ENCODE measurements at regions not wholly inside any gene's neighbourhood (a gene's known extent, or its start where the extent isn't known, plus 50 kb on each side); places are given as distances from the start of the nearest gene placed in this dataset.
"Not testable (repeated sequence)": the region's sequence is repeated elsewhere in the genome, so short reads cannot be mapped to it uniquely, and the experiment has no call there.

GRCh38 chr1:71298633-71299032, 217.8 kb upstream of the ZRANB2 start:
- DNase-seq: no peak
- Mint-ChIP-seq H3K27me3 (ENCODE audit: unreplicated experiment) (peaks cover 1% of the 10 kb centered on the region), H3K27ac (ENCODE audit: unreplicated experiment) (no peak overlapping the region), H3K36me3 (ENCODE audit: unreplicated experiment) (no peaks in the 10 kb centered on the region), H3K4me1 (ENCODE audit: low read depth, unreplicated experiment) (no peaks in the 10 kb centered on the region), H3K9me3 (ENCODE audit: unreplicated experiment) (no peaks in the 10 kb centered on the region), H3K4me3 (ENCODE audit: unreplicated experiment) (no peak overlapping the region)
- TF ChIP-seq CTCF (IDR thresholded peaks at IDR 0.05; ENCODE audit: partially characterized antibody, unreplicated experiment): no peak

DNA sequence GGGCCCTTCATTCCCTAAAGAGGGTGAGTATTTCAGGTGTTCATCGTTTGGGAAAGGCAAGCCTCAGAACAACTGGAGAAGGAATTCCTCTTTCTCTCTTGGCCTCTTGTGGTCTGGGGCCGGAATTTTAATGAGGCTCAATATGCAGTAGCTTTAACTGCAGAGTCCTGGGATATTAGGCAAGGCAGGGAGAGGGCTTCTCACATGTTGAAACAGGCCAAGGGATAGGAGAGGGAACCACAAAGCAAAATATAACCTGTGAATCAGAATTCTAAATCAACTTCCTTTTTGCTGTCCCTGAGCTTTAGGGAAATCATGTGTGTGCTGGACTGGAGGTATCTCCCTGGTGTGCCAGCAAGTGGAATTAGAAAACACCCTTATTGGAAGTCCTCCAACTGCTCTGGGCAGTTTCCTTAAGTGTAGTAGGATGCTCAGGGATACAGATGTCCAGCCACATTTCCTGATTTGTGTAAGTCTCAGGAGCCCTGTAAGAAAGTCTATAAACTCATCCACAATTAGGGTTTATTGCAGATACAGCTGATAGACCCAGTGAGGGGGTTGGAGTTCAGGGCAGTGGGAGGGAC, 215.8 kb upstream of the ZRANB2 start:
- Mint-ChIP-seq H3K4me3 (ENCODE audit: unreplicated experiment) (no peak overlapping the region), H3K27me3 (ENCODE audit: unreplicated experiment) (peaks cover 1% of the 10 kb centered on the region), H3K27ac (ENCODE audit: unreplicated experiment) (no peak overlapping the region), H3K4me1 (ENCODE audit: low read depth, unreplicated experiment) (no peaks in the 10 kb centered on the region), H3K36me3 (ENCODE audit: unreplicated experiment) (peaks cover 3% of the 10 kb centered on the region), H3K9me3 (ENCODE audit: unreplicated experiment) (no peaks in the 10 kb centered on the region)
- DNase-seq: no peak
- no peak for TF ChIP-seq CTCF (IDR thresholded peaks at IDR 0.05; ENCODE audit: partially characterized antibody, unreplicated experiment)

GRCh38 chr1:71295350-71295749, 214.5 kb upstream of the ZRANB2 start:
- DNase-seq: no peak
- Mint-ChIP-seq H3K4me1 (ENCODE audit: low read depth, unreplicated experiment) (no peaks in the 10 kb centered on the region), H3K36me3 (ENCODE audit: unreplicated experiment) (peaks cover 9% of the 10 kb centered on the region), H3K27me3 (ENCODE audit: unreplicated experiment) (peaks cover 1% of the 10 kb centered on the region), H3K4me3 (ENCODE audit: unreplicated experiment) (no peak overlapping the region), H3K27ac (ENCODE audit: unreplicated experiment) (no peak overlapping the region), H3K9me3 (ENCODE audit: unreplicated experiment) (no peaks in the 10 kb centered on the region)
- no peak for TF ChIP-seq CTCF (IDR thresholded peaks at IDR 0.05; ENCODE audit: partially characterized antibody, unreplicated experiment)

- Mint-ChIP-seq H3K4me3 (ENCODE audit: unreplicated experiment) (no peak overlapping the region), H3K9me3 (ENCODE audit: unreplicated experiment) (no peaks in the 10 kb centered on the region), H3K4me1 (ENCODE audit: low read depth, unreplicated experiment) (no peaks in the 10 kb centered on the region), H3K36me3 (ENCODE audit: unreplicated experiment) (peaks cover 21% of the 10 kb centered on the region), H3K27ac (ENCODE audit: unreplicated experiment) (no peak overlapping the region), H3K27me3 (ENCODE audit: unreplicated experiment) (peaks cover 1% of the 10 kb centered on the region)
- no peak for TF ChIP-seq CTCF (IDR thresholded peaks at IDR 0.05; ENCODE audit: partially characterized antibody, unreplicated experiment)
- no peak for DNase-seq
Observed at GRCh38 chr1:71294178-71294577, 213.3 kb upstream of the ZRANB2 start.

DNA sequence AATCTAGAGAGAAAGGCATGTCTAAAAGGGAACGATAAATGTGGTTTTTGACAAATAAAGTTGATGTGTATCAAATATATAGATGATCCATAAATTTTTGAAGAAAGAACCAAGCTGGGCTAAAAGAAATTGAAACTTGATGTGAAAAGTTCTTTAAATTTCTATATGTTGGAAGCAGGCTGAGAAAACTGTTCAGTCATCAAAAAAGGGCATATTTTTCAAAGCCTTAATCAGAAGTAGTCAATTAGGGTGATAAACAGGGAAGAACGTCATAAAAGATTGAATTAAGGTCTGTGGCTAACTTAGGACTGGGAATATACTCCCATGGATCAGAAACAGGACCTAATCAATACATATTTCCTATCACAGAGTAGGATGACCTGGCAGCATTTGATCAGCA, 211.4 kb upstream of the ZRANB2 start:
- no peak for DNase-seq
- H3K27ac Mint-ChIP-seq (ENCODE audit: unreplicated experiment): no peak overlapping the region
- H3K4me3 Mint-ChIP-seq (ENCODE audit: unreplicated experiment): no peak overlapping the region
- TF ChIP-seq CTCF (IDR thresholded peaks at IDR 0.05; ENCODE audit: partially characterized antibody, unreplicated experiment): no peak
- H3K4me1 Mint-ChIP-seq (ENCODE audit: low read depth, unreplicated experiment): no peaks in the 10 kb centered on the region
- no peaks in the 10 kb centered on the region for H3K9me3 Mint-ChIP-seq (ENCODE audit: unreplicated experiment)
- H3K27me3 Mint-ChIP-seq (ENCODE audit: unreplicated experiment): peaks cover 1% of the 10 kb centered on the region
- peaks cover 24% of the 10 kb centered on the region for H3K36me3 Mint-ChIP-seq (ENCODE audit: unreplicated experiment)

GRCh38 chr1:71290506-71291237, 209.8 kb upstream of the ZRANB2 start:
- DNase-seq; H3K27ac Mint-ChIP-seq (ENCODE audit: unreplicated experiment); H3K4me3 Mint-ChIP-seq (ENCODE audit: unreplicated experiment); H3K27me3 Mint-ChIP-seq (ENCODE audit: unreplicated experiment); H3K9me3 Mint-ChIP-seq (ENCODE audit: unreplicated experiment); H3K4me1 Mint-ChIP-seq (ENCODE audit: low read depth, unreplicated experiment): not testable (repeated sequence)
- H3K36me3 Mint-ChIP-seq (ENCODE audit: unreplicated experiment): peaks cover 24% of the 10 kb centered on the region

All from glutamatergic neuron (in vitro differentiated cells).